GM19397 (cell line): ENCODE measurements at regions not wholly inside any gene's neighbourhood (a gene's known extent, or its start where the extent isn't known, plus 50 kb on each side); places are given as distances from the start of the nearest gene placed in this dataset.

ENCODE experiments used
- ATAC-seq: cut with Tn5 transposase; IDR thresholded peaks from one replicate; pipeline ENCODE4 v1.9.1; 2021; ENCODE audit warnings: mild to moderate bottlenecking, moderate library complexity; ENCODE audit not compliant: unreplicated experiment

DNA sequence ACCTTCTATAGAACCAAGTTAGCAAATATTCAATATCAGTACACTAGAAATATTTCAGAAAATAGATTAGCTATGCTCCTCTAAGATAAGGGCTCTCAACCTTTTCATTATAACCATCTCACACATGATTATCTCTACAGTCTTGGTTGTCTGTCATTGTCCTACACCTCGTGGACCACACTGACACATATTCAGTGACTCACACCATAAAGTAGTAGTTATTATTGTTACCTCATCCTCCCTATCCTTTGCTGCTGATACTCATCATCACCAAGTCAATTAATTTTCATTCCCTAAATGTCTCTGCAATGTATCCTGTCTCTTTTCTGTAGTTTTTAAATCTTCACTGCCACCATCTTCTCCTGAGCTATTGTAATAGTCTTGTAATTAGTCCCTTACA lies 1309.2 kb upstream of the C9orf72 start:
- no peak for ATAC-seq

GRCh38 chr9:28883234-28883633 lies 1310.0 kb upstream of the C9orf72 start:
- ATAC-seq, result no peak

DNA sequence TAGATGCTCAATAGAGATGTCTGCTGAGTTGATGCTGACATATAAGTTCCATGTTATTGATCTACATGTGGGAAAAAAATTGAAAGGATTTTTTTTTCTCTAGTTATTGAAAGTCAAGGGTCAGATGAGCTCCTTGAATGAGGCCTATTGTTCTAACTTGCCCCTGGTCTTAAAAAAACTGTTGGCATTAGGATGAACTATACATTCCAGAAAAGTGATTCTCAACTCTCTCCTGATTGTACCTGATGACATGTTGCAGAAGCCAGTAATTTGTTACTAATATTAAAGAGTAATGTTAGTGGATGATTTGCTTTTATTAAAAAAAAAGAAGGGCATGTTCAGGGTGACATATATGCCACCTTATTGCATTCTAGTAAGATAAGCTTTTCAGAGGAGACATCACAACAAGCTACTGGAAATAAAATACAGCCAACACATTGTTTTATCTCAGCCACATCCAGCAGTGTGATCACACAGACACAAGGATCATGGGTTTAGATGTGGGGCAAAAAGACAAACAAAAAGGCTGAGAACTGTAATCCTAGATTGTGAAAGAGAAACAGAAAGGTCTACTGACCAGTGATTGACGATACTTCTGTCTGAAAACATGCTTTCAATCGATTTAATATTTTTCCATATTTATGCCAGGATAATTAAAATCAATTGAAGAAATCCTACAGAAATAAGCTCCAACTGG lies 1314.1 kb upstream of the C9orf72 start:
- ATAC-seq, result no peak

DNA sequence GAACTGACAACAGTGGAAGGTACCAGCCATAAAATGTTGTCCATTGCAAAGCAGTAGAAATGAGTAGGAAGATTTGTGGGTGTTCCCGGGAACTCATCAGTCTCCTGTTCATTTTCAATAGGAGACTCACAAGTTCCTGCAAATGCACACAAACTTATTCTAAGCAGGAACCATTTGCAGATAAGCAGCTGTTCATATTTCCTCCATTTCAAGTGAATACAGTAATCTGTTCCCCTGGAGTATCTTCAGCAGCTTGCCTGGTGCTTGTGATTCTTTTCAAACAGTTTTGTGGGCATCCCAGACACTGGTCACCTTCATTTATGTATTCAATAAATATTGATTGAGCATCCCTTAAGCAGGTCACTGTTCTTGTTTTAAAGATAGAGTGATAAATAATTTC lies 1315.5 kb upstream of the C9orf72 start:
- ATAC-seq, result no peak

DNA sequence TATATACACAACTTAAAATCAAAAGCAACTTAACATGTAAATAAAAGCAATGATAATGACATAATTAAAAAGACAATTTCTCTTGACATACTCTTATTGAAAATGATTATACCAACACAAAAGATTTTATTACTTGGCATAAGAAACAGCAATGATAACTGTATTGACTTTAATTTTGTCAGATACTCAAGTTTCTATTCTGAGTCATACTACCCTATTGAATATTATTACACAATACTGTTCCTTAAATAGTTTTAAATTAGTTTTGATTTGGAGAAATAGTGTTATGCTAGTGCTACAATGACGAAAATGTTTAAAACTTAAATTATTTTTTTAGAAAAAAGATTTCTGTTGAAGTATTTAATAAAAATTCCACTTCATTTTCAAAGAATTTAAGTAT lies 1319.3 kb upstream of the C9orf72 start:
- no peak for ATAC-seq

DNA sequence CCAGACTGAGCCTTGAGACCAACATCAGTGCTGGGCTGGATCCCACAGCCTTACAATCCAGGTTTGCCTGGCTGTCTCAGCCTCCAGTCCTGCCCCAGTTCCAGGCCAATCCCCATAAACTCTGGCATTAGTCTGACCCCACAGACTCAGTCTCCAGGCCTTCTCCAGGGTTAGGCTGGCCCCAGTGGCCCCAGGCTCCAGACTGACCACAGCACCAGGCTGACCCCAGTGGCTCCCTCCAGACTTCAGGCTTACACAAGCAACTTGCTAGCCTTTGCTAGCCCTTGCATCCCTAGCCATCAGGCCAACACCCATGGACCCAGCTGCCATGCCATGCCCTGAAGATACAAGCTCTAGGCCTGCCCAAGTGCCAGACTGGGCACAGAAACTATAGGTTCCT lies 1326.0 kb upstream of the C9orf72 start:
- ATAC-seq, result no peak

DNA sequence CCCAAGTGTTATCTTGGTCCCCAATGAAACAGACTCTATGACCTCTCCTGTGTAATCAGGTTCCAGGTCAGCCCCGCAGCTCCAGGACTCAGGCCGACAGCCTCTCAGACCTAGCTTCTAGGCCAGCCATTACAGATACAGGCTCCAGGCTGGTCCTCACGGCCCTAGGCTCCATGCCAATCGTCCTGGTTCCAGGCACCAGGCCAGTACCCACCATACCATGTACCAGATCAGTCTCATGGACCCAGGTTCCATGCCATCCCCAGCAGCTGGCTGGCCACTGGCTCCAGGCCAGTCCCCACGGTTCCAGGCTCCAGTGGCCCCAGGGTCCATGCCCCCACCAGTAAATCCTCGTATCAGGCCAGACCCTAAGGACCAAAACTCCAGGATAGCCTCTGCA lies 1326.6 kb upstream of the C9orf72 start:
- no peak for ATAC-seq

DNA sequence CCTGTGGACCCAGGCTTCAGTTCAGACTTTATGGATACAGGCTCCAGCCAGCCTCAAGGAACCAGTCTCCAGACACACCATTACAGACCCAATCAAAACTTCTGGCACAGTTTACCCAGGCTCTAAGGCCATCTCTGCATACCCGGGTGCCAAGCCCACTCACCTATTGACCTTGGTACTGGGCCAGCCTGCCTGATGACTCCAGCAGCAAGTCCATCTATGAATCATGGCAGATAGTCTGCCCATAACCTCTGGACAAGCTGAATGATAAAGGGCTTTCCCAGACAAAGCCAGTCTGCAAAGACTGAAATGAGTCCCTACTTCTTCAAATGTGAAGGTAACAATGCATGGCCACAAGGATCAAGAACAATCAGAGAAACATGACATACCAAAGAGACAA lies 1327.1 kb upstream of the C9orf72 start:
- no peak for ATAC-seq

DNA sequence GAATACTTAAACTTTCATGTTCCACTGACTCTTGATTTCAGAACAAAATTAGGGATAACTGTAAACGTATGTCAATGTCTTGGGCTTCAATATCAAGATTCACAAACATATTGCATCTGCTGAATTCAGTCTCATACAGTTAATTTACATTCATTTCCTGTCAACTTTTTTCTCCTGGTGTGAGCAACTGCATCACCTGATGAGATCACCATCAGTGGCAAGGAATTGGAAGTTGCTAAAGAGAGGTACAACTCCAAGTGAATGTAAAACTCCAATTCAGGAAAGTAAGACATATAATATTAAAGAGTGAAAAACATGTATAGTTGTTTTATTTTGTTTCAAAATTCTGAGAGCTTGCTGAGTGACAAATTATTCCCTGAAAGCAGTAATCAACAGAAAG lies 1336.2 kb upstream of the C9orf72 start:
- ATAC-seq, result no peak

GRCh38 chr9:28912621-28913020 lies 1339.3 kb upstream of the C9orf72 start:
- ATAC-seq, result no peak

GRCh38 chr9:28915202-28915930 lies 1342.1 kb upstream of the C9orf72 start:
- ATAC-seq, result no peak

DNA sequence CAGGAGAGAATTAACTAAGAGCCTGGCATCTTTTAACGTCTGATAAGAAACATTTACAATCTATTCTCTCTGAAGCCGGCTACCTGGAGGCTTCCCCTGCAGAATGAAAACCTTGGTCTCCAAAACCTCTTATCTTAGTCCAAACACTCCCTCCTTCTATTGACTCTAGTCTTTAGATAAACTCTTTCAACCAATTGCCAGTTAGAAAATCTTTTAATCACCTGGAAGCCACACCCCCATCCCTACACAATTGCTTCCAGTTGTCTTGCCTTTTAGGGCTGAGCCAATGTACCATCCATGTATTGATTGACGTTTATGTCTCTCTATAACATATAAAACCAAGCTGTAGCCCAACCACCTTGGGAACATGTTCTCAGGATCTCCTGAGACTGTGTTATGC lies 1343.1 kb upstream of the C9orf72 start:
- ATAC-seq, result no peak

GRCh38 chr9:28921857-28922500 lies 1348.7 kb upstream of the C9orf72 start:
- ATAC-seq, result no peak

DNA sequence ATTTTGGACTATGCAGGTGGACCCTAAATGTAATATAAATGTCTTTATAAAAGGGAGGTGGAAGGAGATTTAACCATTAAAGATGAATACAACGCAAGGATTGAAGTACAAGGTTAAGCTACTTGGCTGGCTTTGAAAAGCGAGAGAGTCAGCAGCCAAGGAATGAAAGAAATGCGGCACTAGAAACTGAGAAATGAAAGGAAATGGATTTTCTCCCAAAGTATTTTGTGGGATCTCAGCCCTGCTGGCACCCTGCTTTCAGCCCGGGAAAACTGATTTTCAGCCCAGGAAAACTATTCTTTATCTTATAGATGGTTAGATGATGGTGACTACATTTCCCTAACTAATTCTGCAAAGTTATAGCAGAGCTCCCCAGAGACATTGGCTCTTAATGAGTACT lies 1349.6 kb upstream of the C9orf72 start:
- ATAC-seq, result no peak

DNA sequence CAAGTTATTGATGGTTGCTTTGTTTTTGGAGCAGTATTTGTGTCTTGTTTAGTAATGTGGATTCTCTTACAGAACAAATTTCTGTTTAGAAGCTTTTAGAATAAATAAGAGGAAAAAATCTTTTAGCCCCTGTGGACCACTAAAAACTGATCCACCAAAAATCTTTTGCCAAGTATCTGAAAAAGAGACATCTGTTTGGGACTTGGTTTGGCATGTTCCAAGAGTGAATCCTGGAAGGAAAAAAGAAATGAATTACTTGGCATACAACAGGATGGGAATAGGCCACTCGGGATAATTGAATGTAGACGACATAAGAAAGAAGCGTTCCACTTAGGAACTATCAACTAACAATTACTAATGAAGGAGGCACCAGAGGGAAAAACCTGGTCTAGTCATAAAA lies 1350.1 kb upstream of the C9orf72 start:
- ATAC-seq, result no peak

GRCh38 chr9:28925157-28925556 lies 1351.9 kb upstream of the C9orf72 start:
- no peak for ATAC-seq

GRCh38 chr9:28926306-28926705 lies 1353.0 kb upstream of the C9orf72 start:
- no peak for ATAC-seq

DNA sequence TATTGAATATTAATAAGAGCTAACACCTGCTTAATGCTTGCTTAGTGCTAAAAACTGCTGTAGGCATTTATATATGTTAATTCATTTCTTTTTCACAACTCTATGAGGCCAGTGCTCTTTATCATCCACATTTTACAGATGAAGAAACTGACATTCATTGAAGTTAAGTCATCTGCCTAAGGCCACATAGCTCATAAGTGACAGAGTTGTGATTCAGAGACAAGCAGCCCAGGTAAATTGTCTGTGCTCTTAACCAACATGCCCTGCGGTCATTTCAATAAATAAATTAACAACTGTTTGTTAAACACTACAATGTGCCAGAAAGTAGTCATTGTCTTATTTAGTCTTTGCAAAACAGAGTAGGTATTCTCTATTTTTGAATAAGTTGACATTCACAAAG lies 1354.4 kb upstream of the C9orf72 start:
- no peak for ATAC-seq

- ATAC-seq, result no peak
These were observed 1356.2 kb upstream of the C9orf72 start for GRCh38 chr9:28929433-28929832.

DNA sequence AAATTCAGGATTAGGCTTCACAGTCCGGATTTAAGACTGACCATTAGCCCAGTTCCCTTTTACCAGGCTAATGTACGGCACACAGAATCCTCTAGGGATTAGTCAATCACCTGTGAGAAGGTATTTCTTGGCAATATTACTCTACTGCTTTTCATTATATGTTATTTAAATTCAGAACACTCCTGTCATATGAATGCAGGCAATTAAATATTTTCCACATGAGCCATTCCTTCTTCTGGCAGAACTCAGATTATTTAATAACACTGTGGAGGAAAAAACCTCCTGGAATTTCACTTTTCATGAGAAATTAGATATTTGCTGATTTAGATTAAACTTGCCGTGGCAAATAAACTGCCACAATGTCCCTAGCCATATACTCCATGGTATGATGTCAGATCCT lies 1357.5 kb upstream of the C9orf72 start:
- no peak for ATAC-seq

- ATAC-seq, result no peak
These were observed 1360.8 kb upstream of the C9orf72 start for GRCh38 chr9:28934111-28934510.

GRCh38 chr9:28938981-28939380 lies 1365.7 kb upstream of the C9orf72 start:
- ATAC-seq, result no peak
